ENCODE measurements at regions not wholly inside any gene's neighbourhood (a gene's known extent, or its start where the extent isn't known, plus 50 kb on each side); places are given as distances from the start of the nearest gene placed in this dataset.
"Not testable (repeated sequence)": the region's sequence is repeated elsewhere in the genome, so short reads cannot be mapped to it uniquely, and the experiment has no call there.

- POLR2A ChIA-PET: no interaction called here
- TF ChIP-seq PKNOX1 (IDR thresholded peaks at IDR 0.05) (no peak), FOXA1 (IDR thresholded peaks at IDR 0.05) (no peak), L3MBTL2 (conservative IDR thresholded peaks at IDR 0.05) (no peak), ZNF384 (IDR thresholded peaks at IDR 0.05) (no peak), SP1 (IDR thresholded peaks at IDR 0.05) (no peak)
- CTCF ChIA-PET: no interaction called here
- peak; percentile 7 for DNase-seq (ENCODE audit: extremely low spot score)
These were observed 1467.1 kb downstream of the FOXD4L5 start for GRCh38 chr9:63817622-63818518.

- peak; percentile 8 for DNase-seq (ENCODE audit: extremely low spot score)
These were observed 1468.0 kb downstream of the FOXD4L5 start for GRCh38 chr9:63816751-63817621.

GRCh38 chr9:63814970-63815669 is 1469.9 kb downstream of the FOXD4L5 start:
- CTCF ChIA-PET; DNase-seq (ENCODE audit: extremely low spot score); POLR2A ChIA-PET: not testable (repeated sequence)

More at GRCh38 chr9:63816751-63817621, 1468.0 kb downstream of the FOXD4L5 start:
- POLR2A ChIA-PET: no interaction called here
- CTCF ChIA-PET: no interaction called here
- TF ChIP-seq BHLHE40 (IDR thresholded peaks at IDR 0.05; ENCODE audit: borderline replicate concordance) (no peak), ZNF384 (IDR thresholded peaks at IDR 0.05) (no peak), SP1 (IDR thresholded peaks at IDR 0.05) (no peak), SUZ12 (IDR thresholded peaks at IDR 0.05) (no peak), PKNOX1 (IDR thresholded peaks at IDR 0.05) (no peak), LEF1 (IDR thresholded peaks at IDR 0.05; ENCODE audit: borderline replicate concordance) (no peak), ELF4 (IDR thresholded peaks at IDR 0.05) (no peak), FOXM1 (IDR thresholded peaks at IDR 0.05; ENCODE audit: borderline replicate concordance) (no peak), L3MBTL2 (conservative IDR thresholded peaks at IDR 0.05) (no peak), NFRKB (IDR thresholded peaks at IDR 0.05) (no peak), FOXK2 (IDR thresholded peaks at IDR 0.05) (no peak), HDGF (IDR thresholded peaks at IDR 0.05; ENCODE audit: borderline replicate concordance) (no peak), TARDBP (IDR thresholded peaks at IDR 0.05) (no peak), CTBP1 (IDR thresholded peaks at IDR 0.05; ENCODE audit: borderline replicate concordance) (no peak), FOXA1 (IDR thresholded peaks at IDR 0.05) (no peak), ARNT (IDR thresholded peaks at IDR 0.05) (no peak)

GRCh38 chr9:63813391-63814021 is 1471.5 kb downstream of the FOXD4L5 start:
- POLR2A ChIA-PET; DNase-seq (ENCODE audit: extremely low spot score); CTCF ChIA-PET: not testable (repeated sequence)

GRCh38 chr9:63812822-63813221 is 1472.2 kb downstream of the FOXD4L5 start:
- POLR2A ChIA-PET; DNase-seq (ENCODE audit: extremely low spot score); CTCF ChIA-PET: not testable (repeated sequence)

- POLR2A ChIA-PET; DNase-seq (ENCODE audit: extremely low spot score); CTCF ChIA-PET: not testable (repeated sequence)
These were observed 1480.8 kb downstream of the FOXD4L5 start for GRCh38 chr9:63804205-63804604.

- DNase-seq (ENCODE audit: extremely low spot score); CTCF ChIA-PET; POLR2A ChIA-PET: not testable (repeated sequence)
These were observed 1490.8 kb downstream of the FOXD4L5 start for GRCh38 chr9:63794081-63794685.

- CTCF ChIA-PET; POLR2A ChIA-PET; DNase-seq (ENCODE audit: extremely low spot score): not testable (repeated sequence)
These were observed 1497.6 kb downstream of the FOXD4L5 start for GRCh38 chr9:63787454-63787853.

- CTCF ChIA-PET; DNase-seq (ENCODE audit: extremely low spot score); POLR2A ChIA-PET: not testable (repeated sequence)
These were observed 1500.0 kb downstream of the FOXD4L5 start for GRCh38 chr9:63785059-63785458.

GRCh38 chr9:63784421-63784820 is 1500.6 kb downstream of the FOXD4L5 start:
- DNase-seq (ENCODE audit: extremely low spot score); POLR2A ChIA-PET; CTCF ChIA-PET: not testable (repeated sequence)

- DNase-seq (ENCODE audit: extremely low spot score); CTCF ChIA-PET; POLR2A ChIA-PET: not testable (repeated sequence)
These were observed 1503.1 kb downstream of the FOXD4L5 start for GRCh38 chr9:63781817-63782439.

- POLR2A ChIA-PET; DNase-seq (ENCODE audit: extremely low spot score): not testable (repeated sequence)
These were observed 1503.6 kb downstream of the FOXD4L5 start for GRCh38 chr9:63781390-63781789.

More at GRCh38 chr9:63781390-63781789, 1503.6 kb downstream of the FOXD4L5 start:
- CTCF ChIA-PET: not testable (repeated sequence)
